ENCODE measurements at regions not wholly inside any gene's neighbourhood (a gene's known extent, or its start where the extent isn't known, plus 50 kb on each side); places are given as distances from the start of the nearest gene placed in this dataset.

DNA sequence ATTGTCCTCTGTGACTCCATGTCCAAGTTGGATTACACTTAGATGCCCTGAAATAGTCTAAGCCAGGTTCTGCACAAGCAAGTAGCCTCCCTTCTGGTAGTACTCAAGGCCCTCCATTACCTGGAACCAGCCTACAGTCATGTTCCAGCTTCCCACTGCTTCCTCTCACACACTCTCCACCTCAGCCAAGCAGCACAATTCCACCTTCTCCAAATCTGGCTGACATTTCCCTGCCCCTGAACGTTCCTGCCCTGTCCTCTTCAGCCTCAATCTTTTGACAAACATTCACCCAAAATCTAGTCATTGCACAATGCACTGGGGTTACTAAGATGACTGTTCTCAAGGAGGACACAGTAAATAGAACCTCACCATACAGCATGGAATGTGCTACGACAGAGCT is 95.3 kb upstream of the KLHL29 start:
- no peak for DNase-seq (ENCODE audit: insufficient read length, low spot score)
- TF ChIP-seq TAF1 (IDR thresholded peaks at IDR 0.05; ENCODE audit: low read depth, low read length) = no peak
- FAIRE-seq = no peak

DNA sequence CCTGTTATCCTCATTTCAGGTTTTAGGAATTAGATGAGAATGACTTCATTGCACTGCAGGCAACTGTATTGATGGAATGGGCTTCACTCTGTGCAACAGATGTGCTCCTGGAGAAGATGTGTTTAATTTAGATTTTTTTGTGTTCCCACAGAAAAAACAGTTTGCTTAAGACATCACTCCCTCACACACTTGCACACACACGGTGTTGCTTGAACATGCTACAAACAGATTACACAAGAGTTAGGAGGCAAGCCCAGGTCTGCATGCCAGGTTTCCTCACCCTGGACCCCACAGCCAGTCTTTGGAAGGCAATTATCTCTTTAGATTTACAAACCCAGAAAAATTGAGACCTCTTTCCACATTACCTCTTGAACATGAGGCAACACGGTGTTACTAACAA is 93.7 kb upstream of the KLHL29 start:
- DNase-seq (ENCODE audit: insufficient read length, low spot score) (no peak), FAIRE-seq (no peak)
- no peak for TF ChIP-seq TAF1 (IDR thresholded peaks at IDR 0.05; ENCODE audit: low read depth, low read length)
- TF ChIP-seq POU2F2 (IDR thresholded peaks at IDR 0.05; ENCODE audit: low read depth, low read length) = no peak
- no peak for TF ChIP-seq PAX5 (IDR thresholded peaks at IDR 0.05; ENCODE audit: insufficient read depth, low read length, severe bottlenecking)
- no peak for TF ChIP-seq POLR2A (IDR thresholded peaks at IDR 0.05; ENCODE audit: low read depth, low read length)
- no peak for TF ChIP-seq SPI1 (IDR thresholded peaks at IDR 0.05; ENCODE audit: low read depth, low read length)
- TF ChIP-seq POLR2AphosphoS5 (IDR thresholded peaks at IDR 0.05; ENCODE audit: low read depth, low read length) = no peak

DNA sequence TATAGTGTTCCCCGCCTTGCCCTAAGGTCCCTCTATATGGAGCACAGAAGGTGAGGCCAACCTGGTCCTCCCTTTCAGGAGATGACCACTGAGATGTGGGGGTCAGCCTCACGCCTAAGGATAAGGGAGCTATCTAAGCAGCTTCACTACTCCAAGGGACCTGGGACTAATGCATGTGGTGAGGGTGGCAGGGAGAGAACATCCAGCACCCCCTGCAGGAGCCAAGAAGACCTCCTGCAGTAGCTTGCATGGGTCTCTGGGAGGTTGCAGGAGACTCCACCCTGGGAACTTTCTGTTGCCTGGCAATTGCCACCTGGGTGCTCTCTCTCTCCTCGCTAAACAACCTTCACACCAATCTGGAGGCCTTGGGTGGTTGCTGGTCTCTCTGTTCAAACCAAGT is 93.0 kb upstream of the KLHL29 start:
- DNase-seq (ENCODE audit: insufficient read length, low spot score) = no peak
- TF ChIP-seq POLR2AphosphoS5 (IDR thresholded peaks at IDR 0.05; ENCODE audit: low read depth, low read length) = no peak
- no peak for TF ChIP-seq SPI1 (IDR thresholded peaks at IDR 0.05; ENCODE audit: low read depth, low read length)
- TF ChIP-seq TAF1 (IDR thresholded peaks at IDR 0.05; ENCODE audit: low read depth, low read length) = no peak
- no peak for FAIRE-seq

DNA sequence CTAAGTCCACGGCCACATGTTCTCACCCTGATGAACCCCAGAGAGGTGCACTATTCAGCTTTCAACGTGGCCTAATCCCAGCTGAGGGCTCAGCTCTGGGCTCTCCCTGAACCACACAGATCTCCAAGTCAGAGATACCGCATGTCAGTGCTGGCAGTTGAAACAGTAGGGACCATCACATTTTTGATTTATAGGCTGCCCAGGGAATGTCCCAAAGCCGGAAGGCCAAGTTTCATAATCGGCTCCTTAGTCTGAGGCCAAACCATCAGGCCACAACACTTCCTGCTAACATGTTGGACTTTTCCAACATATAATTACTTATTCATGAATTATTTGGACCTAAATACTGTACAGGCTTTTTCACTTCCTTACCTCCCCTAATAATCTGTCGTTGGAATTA is 91.9 kb upstream of the KLHL29 start:
- DNase-seq (ENCODE audit: insufficient read length, low spot score) = no peak
- TF ChIP-seq PAX5 (IDR thresholded peaks at IDR 0.05; ENCODE audit: insufficient read depth, low read length, severe bottlenecking) (no peak), POLR2AphosphoS5 (IDR thresholded peaks at IDR 0.05; ENCODE audit: low read depth, low read length) (no peak), TAF1 (IDR thresholded peaks at IDR 0.05; ENCODE audit: low read depth, low read length) (no peak), SPI1 (IDR thresholded peaks at IDR 0.05; ENCODE audit: low read depth, low read length) (no peak), POU2F2 (IDR thresholded peaks at IDR 0.05; ENCODE audit: low read depth, low read length) (no peak), POLR2A (IDR thresholded peaks at IDR 0.05; ENCODE audit: low read depth, low read length) (no peak)
- FAIRE-seq = no peak

DNA sequence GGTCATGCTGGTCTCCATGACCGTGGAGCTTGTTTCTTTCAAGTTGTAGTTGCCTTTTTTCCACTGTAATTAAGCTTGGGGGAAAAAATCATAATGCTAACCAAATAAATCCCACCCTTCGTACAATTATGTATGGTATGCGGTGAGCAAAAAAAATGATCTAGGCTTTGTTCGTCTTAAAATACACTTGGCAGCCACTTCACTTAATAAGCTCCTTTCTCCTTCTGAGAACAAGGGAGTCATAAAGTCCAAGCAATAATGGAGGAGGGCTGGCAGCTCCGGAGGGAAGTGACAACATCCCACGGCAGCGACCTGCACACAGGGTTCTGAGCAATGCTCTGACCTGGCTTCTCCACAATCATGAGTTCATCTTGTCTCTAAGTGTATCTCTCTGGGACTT is 91.2 kb upstream of the KLHL29 start:
- FAIRE-seq = no peak
- DNase-seq (ENCODE audit: insufficient read length, low spot score) = no peak
- no peak for TF ChIP-seq POLR2AphosphoS5 (IDR thresholded peaks at IDR 0.05; ENCODE audit: low read depth, low read length)
- no peak for TF ChIP-seq PAX5 (IDR thresholded peaks at IDR 0.05; ENCODE audit: insufficient read depth, low read length, severe bottlenecking)
- no peak for TF ChIP-seq POU2F2 (IDR thresholded peaks at IDR 0.05; ENCODE audit: low read depth, low read length)
- TF ChIP-seq POLR2A (IDR thresholded peaks at IDR 0.05; ENCODE audit: low read depth, low read length) = no peak
- TF ChIP-seq TAF1 (IDR thresholded peaks at IDR 0.05; ENCODE audit: low read depth, low read length) = no peak
- TF ChIP-seq SPI1 (IDR thresholded peaks at IDR 0.05; ENCODE audit: low read depth, low read length) = no peak

DNA sequence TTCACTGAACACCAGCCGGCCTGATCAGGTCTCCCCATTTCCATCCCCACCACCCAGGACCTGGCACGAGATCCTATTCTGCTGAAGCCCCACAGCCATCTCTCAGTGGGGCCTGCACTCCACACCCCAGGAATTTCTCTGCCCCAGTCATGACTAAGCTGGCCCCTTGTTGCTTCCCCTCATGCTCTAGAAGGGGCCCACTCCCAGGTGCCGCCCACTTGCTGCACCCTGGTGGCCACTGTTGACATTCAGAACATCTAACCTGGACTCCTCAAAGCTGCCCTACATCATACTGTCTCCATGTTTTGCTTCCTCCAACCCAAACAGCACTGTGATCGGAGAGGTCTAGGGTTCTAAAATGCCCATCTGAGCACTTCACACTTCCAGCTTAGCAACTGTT is 90.7 kb upstream of the KLHL29 start:
- TF ChIP-seq TAF1 (IDR thresholded peaks at IDR 0.05; ENCODE audit: low read depth, low read length) (no peak), SPI1 (IDR thresholded peaks at IDR 0.05; ENCODE audit: low read depth, low read length) (no peak), POLR2AphosphoS5 (IDR thresholded peaks at IDR 0.05; ENCODE audit: low read depth, low read length) (no peak), POLR2A (IDR thresholded peaks at IDR 0.05; ENCODE audit: low read depth, low read length) (no peak), POU2F2 (IDR thresholded peaks at IDR 0.05; ENCODE audit: low read depth, low read length) (no peak), PAX5 (IDR thresholded peaks at IDR 0.05; ENCODE audit: insufficient read depth, low read length, severe bottlenecking) (no peak)
- FAIRE-seq (no peak), DNase-seq (ENCODE audit: insufficient read length, low spot score) (no peak)

DNA sequence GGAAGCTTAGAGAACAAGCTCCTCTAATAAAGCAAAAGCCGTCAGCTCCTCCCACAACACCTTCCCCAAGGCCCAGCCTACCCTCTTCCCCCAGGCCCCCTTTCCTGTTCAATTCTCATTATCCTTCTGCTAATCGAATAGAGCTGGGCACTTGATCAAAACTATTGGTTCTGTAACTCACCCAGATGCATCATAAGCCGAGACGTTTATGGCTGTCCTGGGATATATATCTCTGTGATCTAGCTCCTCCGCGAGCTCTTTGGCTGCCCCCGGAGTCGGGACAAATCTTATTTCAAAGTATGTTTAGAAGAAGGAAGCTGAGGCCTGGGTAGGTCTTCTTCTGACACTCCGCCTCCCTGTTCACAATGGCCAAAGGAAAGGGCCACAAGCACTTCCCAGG is 88.3 kb upstream of the KLHL29 start:
- no peak for FAIRE-seq
- TF ChIP-seq POLR2AphosphoS5 (IDR thresholded peaks at IDR 0.05; ENCODE audit: low read depth, low read length) (no peak), SPI1 (IDR thresholded peaks at IDR 0.05; ENCODE audit: low read depth, low read length) (no peak), POU2F2 (IDR thresholded peaks at IDR 0.05; ENCODE audit: low read depth, low read length) (no peak), PAX5 (IDR thresholded peaks at IDR 0.05; ENCODE audit: insufficient read depth, low read length, severe bottlenecking) (no peak), POLR2A (IDR thresholded peaks at IDR 0.05; ENCODE audit: low read depth, low read length) (no peak), TAF1 (IDR thresholded peaks at IDR 0.05; ENCODE audit: low read depth, low read length) (no peak)

DNA sequence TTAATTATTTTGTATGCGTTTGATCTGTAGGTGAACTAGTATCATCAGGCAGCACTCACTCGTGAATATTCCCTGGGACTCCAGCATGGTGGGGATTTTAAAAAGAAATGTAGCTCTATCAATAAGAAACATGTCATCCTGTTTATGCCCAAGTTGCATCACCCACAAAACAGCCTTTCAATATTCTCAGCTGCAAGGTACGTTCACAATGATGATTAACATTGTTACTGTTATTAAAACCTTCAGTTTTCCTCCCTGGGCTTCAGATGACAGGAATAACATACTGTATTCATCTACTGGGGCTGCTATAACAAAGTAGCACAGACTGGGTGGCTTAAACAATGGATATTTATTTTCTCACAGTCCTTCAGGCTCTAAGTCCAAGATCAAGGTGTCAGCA is 87.9 kb upstream of the KLHL29 start:
- FAIRE-seq (no peak), DNase-seq (ENCODE audit: insufficient read length, low spot score) (no peak)
- no peak for TF ChIP-seq PAX5 (IDR thresholded peaks at IDR 0.05; ENCODE audit: insufficient read depth, low read length, severe bottlenecking)
- TF ChIP-seq TAF1 (IDR thresholded peaks at IDR 0.05; ENCODE audit: low read depth, low read length) = no peak
- TF ChIP-seq POU2F2 (IDR thresholded peaks at IDR 0.05; ENCODE audit: low read depth, low read length) = no peak
- TF ChIP-seq POLR2A (IDR thresholded peaks at IDR 0.05; ENCODE audit: low read depth, low read length) = no peak
- no peak for TF ChIP-seq SPI1 (IDR thresholded peaks at IDR 0.05; ENCODE audit: low read depth, low read length)
- TF ChIP-seq POLR2AphosphoS5 (IDR thresholded peaks at IDR 0.05; ENCODE audit: low read depth, low read length) = no peak

More for the DNA sequence above, 88.3 kb upstream of the KLHL29 start:
- DNase-seq (ENCODE audit: insufficient read length, low spot score) = no peak

DNA sequence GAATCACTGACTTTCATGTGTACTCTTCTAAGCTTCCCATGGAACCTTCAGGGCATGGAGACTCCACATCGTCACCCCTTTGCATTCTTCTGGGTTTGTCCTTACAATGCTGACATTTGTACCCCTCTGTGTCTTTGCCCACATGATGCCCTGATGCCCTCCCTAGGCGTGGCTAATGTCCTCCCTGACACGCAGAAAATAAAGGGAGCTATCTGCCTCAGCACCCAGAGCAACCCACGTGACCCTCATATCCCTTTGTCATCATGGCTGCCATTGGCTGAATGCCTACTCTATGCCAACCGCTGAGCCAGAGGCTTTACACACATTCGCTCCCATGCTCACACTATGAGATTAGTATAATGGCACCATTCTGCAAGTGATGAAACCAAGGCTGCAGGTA is 86.4 kb upstream of the KLHL29 start:
- TF ChIP-seq SPI1 (IDR thresholded peaks at IDR 0.05; ENCODE audit: low read depth, low read length) = no peak
- no peak for TF ChIP-seq TAF1 (IDR thresholded peaks at IDR 0.05; ENCODE audit: low read depth, low read length)
- TF ChIP-seq POLR2AphosphoS5 (IDR thresholded peaks at IDR 0.05; ENCODE audit: low read depth, low read length) = no peak
- TF ChIP-seq POLR2A (IDR thresholded peaks at IDR 0.05; ENCODE audit: low read depth, low read length) = no peak
- TF ChIP-seq PAX5 (IDR thresholded peaks at IDR 0.05; ENCODE audit: insufficient read depth, low read length, severe bottlenecking) = no peak

DNA sequence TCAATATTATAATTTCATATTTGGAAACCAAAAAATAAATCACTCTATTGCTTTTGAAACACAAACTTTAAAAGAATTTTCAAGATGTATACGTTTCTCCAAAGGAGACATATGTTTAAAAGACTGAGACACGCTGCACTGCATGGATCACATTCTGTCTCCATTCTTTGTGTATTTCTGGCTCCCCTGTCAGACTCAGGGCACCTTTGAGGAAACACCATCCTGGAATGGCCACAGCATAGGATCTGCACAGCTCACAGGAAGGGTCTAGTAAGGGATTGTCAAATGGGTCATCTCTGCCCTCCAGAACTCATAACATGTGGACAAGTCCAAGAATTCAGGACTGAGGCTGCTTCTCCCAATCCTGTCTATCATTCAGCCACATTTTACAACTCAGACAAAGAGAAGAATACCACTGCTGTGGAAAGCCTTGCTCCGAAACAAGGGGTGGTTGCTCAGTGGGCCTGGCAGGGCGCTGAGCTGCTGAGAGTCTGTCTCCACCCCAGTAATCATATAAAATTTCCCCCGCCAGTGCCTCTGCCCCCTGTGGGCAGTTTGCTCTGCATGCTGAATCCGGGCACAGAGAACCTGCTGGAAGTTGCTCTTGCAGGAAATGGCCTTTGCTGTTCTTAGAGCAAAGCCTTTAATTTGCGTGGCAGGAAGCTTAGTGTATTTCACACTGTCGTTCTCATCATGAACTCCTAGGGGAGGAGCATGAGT is 85.3 kb upstream of the KLHL29 start:
- FAIRE-seq = no peak
- TF ChIP-seq SPI1 (IDR thresholded peaks at IDR 0.05; ENCODE audit: low read depth, low read length) (no peak), POLR2A (IDR thresholded peaks at IDR 0.05; ENCODE audit: low read depth, low read length) (no peak), POU2F2 (IDR thresholded peaks at IDR 0.05; ENCODE audit: low read depth, low read length) (no peak), POLR2AphosphoS5 (IDR thresholded peaks at IDR 0.05; ENCODE audit: low read depth, low read length) (no peak), TAF1 (IDR thresholded peaks at IDR 0.05; ENCODE audit: low read depth, low read length) (no peak), PAX5 (IDR thresholded peaks at IDR 0.05; ENCODE audit: insufficient read depth, low read length, severe bottlenecking) (no peak)
- no peak for DNase-seq (ENCODE audit: insufficient read length, low spot score)

More for the DNA sequence above, 86.4 kb upstream of the KLHL29 start:
- DNase-seq (ENCODE audit: insufficient read length, low spot score) (no peak), FAIRE-seq (no peak)
